HEK293 (cell line): ENCODE measurements at regions not wholly inside any gene's neighbourhood (a gene's known extent, or its start where the extent isn't known, plus 50 kb on each side); places are given as distances from the start of the nearest gene placed in this dataset.

ENCODE experiments used
- ZNF223 ChIP-seq: fragments of 450-650 bp; formaldehyde crosslinking; IDR thresholded peaks from 2 replicates; pipeline ENCODE4 v1.5.1; 2016; ENCODE audit warnings: missing biosample characterization, missing genetic modification characterization
- ZNF274 ChIP-seq, 2 experiments: fragments of 200-500 bp in 1 of 2; fragments of 450-650 bp in 1 of 2; sonication (Bioruptor generic) in 1 of 2; formaldehyde crosslinking in 1 of 2; IDR thresholded peaks; 2 replicates each; pipeline versions ENCODE4 v1.5.1 to v1.6.1; 2014 to 2016; ENCODE audit warnings: borderline replicate concordance in 1 of 2, inconsistent platforms in 1 of 2, low read length in 1 of 2, missing biosample characterization in 1 of 2, missing genetic modification characterization in 1 of 2
- ZNF350 ChIP-seq: fragments of 450-650 bp; formaldehyde crosslinking; IDR thresholded peaks from 2 replicates; pipeline ENCODE4 v1.5.0; 2017; ENCODE audit warnings: missing biosample characterization, mild to moderate bottlenecking, missing genetic modification characterization
- ZNF423 ChIP-seq: fragments of 450-650 bp; formaldehyde crosslinking; IDR thresholded peaks from 2 replicates; pipeline ENCODE4 v1.5.1; 2016; ENCODE audit warnings: missing biosample characterization, missing genetic modification characterization
- ZNF530 ChIP-seq: fragments of 450-650 bp; formaldehyde crosslinking; IDR thresholded peaks from 2 replicates; pipeline ENCODE4 v1.5.1; 2016; ENCODE audit warnings: low read depth, missing biosample characterization, missing genetic modification characterization
- ZSCAN30 ChIP-seq: fragments of 450-650 bp; IDR thresholded peaks from 2 replicates; pipeline ENCODE4 v1.5.1; 2018; ENCODE audit warnings: missing biosample characterization, mild to moderate bottlenecking, missing genetic modification characterization, moderate library complexity
- TF ChIP-seq, protein P1 (sequence below): fragments of 450-650 bp; formaldehyde crosslinking; optimal IDR thresholded peaks from 2 replicates; pipeline ENCODE3; 2016; ENCODE audit warnings: missing biosample characterization, mild to moderate bottlenecking, missing genetic modification characterization
- TF ChIP-seq, protein P2 (sequence below): fragments of 450-650 bp; formaldehyde crosslinking; IDR thresholded peaks from 2 replicates; pipeline ENCODE4 v1.5.1; 2016; ENCODE audit warnings: missing biosample characterization, missing genetic modification characterization
- TF ChIP-seq, protein P3 (sequence below): fragments of 450-650 bp; formaldehyde crosslinking; IDR thresholded peaks from 2 replicates; pipeline ENCODE4 v1.5.1; 2016; ENCODE audit warnings: missing biosample characterization, missing genetic modification characterization

DNA sequence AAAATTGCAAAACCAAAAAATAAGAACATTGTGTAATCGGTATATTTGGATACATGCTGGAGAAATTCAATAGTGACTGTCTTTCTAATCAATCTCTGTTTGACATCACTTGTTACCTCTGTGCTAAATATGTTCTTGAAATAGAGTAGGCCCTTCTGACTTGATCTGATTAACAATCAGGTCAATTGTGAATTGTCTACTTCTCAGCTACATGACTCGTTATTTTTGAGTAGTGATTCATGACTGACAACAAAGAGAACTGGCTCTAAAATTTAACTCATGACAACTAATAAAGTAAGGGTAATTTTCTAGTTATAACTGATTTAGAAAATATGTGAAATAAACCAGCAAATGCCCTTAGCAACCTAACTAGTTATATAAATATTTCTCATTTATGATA, 312.1 kb downstream of the TMX3 start:
- TF ChIP-seq ZNF423 (tag by site-specific recombination) (no peak), ZNF350 (tag by site-specific recombination) (no peak), ZNF223 (no peak), ZNF274 (IDR thresholded peaks at IDR 0.05; ENCODE audit: low read length) (no peak), ZNF274 (tag by site-specific recombination; IDR thresholded peaks at IDR 0.05; ENCODE audit: borderline replicate concordance) (no peak), ZNF530 (tag by site-specific recombination) (no peak), ZSCAN30 (tag by site-specific recombination) (no peak)
- TF ChIP-seq, protein P1, sequence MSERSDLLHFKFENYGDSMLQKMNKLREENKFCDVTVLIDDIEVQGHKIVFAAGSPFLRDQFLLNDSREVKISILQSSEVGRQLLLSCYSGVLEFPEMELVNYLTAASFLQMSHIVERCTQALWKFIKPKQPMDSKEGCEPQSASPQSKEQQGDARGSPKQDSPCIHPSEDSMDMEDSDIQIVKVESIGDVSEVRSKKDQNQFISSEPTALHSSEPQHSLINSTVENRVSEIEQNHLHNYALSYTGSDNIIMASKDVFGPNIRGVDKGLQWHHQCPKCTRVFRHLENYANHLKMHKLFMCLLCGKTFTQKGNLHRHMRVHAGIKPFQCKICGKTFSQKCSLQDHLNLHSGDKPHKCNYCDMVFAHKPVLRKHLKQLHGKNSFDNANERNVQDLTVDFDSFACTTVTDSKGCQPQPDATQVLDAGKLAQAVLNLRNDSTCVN (tag by site-specific recombination): no peak
- TF ChIP-seq, protein P2, sequence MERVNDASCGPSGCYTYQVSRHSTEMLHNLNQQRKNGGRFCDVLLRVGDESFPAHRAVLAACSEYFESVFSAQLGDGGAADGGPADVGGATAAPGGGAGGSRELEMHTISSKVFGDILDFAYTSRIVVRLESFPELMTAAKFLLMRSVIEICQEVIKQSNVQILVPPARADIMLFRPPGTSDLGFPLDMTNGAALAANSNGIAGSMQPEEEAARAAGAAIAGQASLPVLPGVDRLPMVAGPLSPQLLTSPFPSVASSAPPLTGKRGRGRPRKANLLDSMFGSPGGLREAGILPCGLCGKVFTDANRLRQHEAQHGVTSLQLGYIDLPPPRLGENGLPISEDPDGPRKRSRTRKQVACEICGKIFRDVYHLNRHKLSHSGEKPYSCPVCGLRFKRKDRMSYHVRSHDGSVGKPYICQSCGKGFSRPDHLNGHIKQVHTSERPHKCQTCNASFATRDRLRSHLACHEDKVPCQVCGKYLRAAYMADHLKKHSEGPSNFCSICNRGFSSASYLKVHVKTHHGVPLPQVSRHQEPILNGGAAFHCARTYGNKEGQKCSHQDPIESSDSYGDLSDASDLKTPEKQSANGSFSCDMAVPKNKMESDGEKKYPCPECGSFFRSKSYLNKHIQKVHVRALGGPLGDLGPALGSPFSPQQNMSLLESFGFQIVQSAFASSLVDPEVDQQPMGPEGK (tag by site-specific recombination): no peak
- TF ChIP-seq, protein P3, sequence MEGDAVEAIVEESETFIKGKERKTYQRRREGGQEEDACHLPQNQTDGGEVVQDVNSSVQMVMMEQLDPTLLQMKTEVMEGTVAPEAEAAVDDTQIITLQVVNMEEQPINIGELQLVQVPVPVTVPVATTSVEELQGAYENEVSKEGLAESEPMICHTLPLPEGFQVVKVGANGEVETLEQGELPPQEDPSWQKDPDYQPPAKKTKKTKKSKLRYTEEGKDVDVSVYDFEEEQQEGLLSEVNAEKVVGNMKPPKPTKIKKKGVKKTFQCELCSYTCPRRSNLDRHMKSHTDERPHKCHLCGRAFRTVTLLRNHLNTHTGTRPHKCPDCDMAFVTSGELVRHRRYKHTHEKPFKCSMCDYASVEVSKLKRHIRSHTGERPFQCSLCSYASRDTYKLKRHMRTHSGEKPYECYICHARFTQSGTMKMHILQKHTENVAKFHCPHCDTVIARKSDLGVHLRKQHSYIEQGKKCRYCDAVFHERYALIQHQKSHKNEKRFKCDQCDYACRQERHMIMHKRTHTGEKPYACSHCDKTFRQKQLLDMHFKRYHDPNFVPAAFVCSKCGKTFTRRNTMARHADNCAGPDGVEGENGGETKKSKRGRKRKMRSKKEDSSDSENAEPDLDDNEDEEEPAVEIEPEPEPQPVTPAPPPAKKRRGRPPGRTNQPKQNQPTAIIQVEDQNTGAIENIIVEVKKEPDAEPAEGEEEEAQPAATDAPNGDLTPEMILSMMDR (tag by site-specific recombination): no peak
